GM12878 (cell line): ENCODE measurements at regions not wholly inside any gene's neighbourhood (a gene's known extent, or its start where the extent isn't known, plus 50 kb on each side); places are given as distances from the start of the nearest gene placed in this dataset.

Experiments used
- CHD4 ChIP-seq: fragments of 200-600 bp; sonication (generic); IDR thresholded peaks from 2 replicates; pipeline ENCODE4 v1.6.1; 2016; ENCODE audit warnings: mild to moderate bottlenecking
- KDM1A ChIP-seq: fragments of 200-600 bp; sonication (generic); IDR thresholded peaks from 2 replicates; pipeline ENCODE4 v1.6.1; 2016; ENCODE audit warnings: borderline replicate concordance
- POLR2A ChIP-seq: IDR thresholded peaks from 2 replicates; pipeline ENCODE4 v1.6.1; 2011; ENCODE audit warnings: low read depth, mild to moderate bottlenecking, low read length
- SRF ChIP-seq, 2 experiments: IDR thresholded peaks; 2 replicates each; pipeline ENCODE4 v1.6.1; 2011; ENCODE audit warnings: low read depth in 2 of 2, low read length in 2 of 2, mild to moderate bottlenecking in 1 of 2, moderate library complexity in 1 of 2
- TF ChIP-seq, protein P1 (sequence below): IDR thresholded peaks from 2 replicates; pipeline ENCODE4 v1.6.1; 2011; ENCODE audit warnings: borderline replicate concordance, low read depth, mild to moderate bottlenecking, moderate library complexity, mixed read lengths, low read length; ENCODE audit not compliant: insufficient read depth; ENCODE audit errors: extremely low read length
- TF ChIP-seq, protein P2 (sequence below): IDR thresholded peaks from 2 replicates; pipeline ENCODE4 v1.6.1; 2011; ENCODE audit warnings: low read depth, low read length, improper control_type of control experiment, borderline replicate concordance
- TF ChIP-seq, protein P3 (sequence below), 3 experiments: IDR thresholded peaks in 2 of 3; conservative IDR thresholded peaks in 1 of 3; 2 replicates each; pipeline ENCODE4 v1.5.1; 2011; ENCODE audit warnings: low read depth in 3 of 3, low read length in 3 of 3, mild to moderate bottlenecking in 3 of 3, control low read depth in 2 of 3, moderate library complexity in 2 of 3, inconsistent platforms in 1 of 3, mixed read lengths in 1 of 3; ENCODE audit not compliant: control insufficient read depth in 2 of 3, insufficient read depth in 1 of 3; ENCODE audit errors: extremely low read depth in 1 of 3

DNA sequence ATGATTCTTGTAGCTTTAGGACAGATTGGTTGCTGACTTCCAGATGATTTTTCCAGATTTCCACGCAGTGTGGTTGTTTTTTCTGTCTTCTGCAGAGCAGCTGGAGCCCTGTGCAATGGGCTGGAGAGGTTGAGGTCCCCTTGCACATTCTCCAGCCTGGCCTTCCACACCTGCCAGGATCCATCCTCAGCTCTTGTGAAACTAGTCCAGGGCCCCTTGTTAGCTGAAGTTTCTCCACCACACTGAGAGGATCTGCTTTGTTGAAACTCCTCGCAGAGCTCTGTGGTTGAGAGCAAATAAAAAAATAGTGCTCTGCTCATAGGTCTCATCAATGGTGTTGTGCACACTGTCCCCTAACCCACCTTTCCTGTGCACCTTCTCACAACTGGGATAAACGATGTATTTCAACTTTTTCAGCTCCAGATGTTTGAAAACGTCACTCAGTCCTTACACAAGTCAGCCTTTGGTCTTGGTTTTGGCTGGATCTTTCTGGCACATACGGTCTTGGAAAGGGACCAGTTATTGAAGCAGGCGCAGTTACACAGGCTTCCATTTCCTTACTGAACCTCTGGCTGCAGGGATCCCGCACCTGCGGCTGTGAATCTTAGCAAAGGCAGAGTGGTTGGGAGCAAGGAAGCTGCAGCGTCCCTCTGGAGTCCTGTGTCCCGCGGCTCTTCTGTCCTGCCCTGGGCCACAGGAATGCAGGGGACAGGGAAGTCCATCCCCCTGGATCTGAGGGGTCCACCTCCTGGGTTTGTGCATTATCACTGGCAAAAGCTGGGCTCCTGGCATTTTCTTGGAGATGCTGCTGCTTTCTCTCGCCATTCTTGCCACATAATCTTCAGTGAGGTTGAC, 272.0 kb upstream of the DSEL start:
- TF ChIP-seq, protein P1, sequence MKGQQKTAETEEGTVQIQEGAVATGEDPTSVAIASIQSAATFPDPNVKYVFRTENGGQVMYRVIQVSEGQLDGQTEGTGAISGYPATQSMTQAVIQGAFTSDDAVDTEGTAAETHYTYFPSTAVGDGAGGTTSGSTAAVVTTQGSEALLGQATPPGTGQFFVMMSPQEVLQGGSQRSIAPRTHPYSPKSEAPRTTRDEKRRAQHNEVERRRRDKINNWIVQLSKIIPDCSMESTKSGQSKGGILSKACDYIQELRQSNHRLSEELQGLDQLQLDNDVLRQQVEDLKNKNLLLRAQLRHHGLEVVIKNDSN = no peak
- no peak for TF ChIP-seq SRF (IDR thresholded peaks at IDR 0.05; ENCODE audit: low read depth in 2 of 2, low read length in 2 of 2)
- no peak for TF ChIP-seq KDM1A
- no peak for TF ChIP-seq POLR2A
- TF ChIP-seq, protein P2, sequence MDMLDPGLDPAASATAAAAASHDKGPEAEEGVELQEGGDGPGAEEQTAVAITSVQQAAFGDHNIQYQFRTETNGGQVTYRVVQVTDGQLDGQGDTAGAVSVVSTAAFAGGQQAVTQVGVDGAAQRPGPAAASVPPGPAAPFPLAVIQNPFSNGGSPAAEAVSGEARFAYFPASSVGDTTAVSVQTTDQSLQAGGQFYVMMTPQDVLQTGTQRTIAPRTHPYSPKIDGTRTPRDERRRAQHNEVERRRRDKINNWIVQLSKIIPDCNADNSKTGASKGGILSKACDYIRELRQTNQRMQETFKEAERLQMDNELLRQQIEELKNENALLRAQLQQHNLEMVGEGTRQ = no peak
- TF ChIP-seq, protein P3, sequence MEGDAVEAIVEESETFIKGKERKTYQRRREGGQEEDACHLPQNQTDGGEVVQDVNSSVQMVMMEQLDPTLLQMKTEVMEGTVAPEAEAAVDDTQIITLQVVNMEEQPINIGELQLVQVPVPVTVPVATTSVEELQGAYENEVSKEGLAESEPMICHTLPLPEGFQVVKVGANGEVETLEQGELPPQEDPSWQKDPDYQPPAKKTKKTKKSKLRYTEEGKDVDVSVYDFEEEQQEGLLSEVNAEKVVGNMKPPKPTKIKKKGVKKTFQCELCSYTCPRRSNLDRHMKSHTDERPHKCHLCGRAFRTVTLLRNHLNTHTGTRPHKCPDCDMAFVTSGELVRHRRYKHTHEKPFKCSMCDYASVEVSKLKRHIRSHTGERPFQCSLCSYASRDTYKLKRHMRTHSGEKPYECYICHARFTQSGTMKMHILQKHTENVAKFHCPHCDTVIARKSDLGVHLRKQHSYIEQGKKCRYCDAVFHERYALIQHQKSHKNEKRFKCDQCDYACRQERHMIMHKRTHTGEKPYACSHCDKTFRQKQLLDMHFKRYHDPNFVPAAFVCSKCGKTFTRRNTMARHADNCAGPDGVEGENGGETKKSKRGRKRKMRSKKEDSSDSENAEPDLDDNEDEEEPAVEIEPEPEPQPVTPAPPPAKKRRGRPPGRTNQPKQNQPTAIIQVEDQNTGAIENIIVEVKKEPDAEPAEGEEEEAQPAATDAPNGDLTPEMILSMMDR (IDR thresholded peaks at IDR 0.05 in 2 of 3, conservative IDR thresholded peaks at IDR 0.05 in 1 of 3; ENCODE audit: control insufficient read depth in 2 of 3, extremely low read depth in 1 of 3, insufficient read depth in 1 of 3, low read depth in 3 of 3, low read length in 3 of 3) = no peak
- TF ChIP-seq CHD4 = no peak
